Common myeloid progenitor, CD34-positive (primary cell): ENCODE measurements at regions not wholly inside any gene's neighbourhood (a gene's known extent, or its start where the extent isn't known, plus 50 kb on each side); places are given as distances from the start of the nearest gene placed in this dataset.

Experiments used
- CTCF ChIA-PET: fragments of 350-600 bp; sonication (Branson Sonifier 250); formaldehyde crosslinking; loops from one replicate; lab custom pipeline; 2021; ENCODE audit warnings: antibody characterized with exemption; lab: Charles Lee
- POLR2A ChIA-PET: fragments of 350-600 bp; sonication (Branson Sonifier 250); formaldehyde crosslinking; loops from one replicate; lab custom pipeline; 2021; ENCODE audit warnings: antibody characterized with exemption; lab: Charles Lee
- DNase-seq, 3 donors: peaks; one replicate each; pipeline versions ENCODE4 v3.0.0 to v3.0.0-alpha.2; 2013
- H3K27ac ChIP-seq, 2 experiments: 1 replicate in 1 of 2; 2 replicates in 1 of 2; pipeline ENCODE4 v1.7.0; 2013; ENCODE audit warnings: inconsistent platforms in 2 of 2, low read length in 2 of 2, mild to moderate bottlenecking in 2 of 2, low read depth in 1 of 2, moderate library complexity in 1 of 2; ENCODE audit not compliant: severe bottlenecking in 2 of 2, insufficient read depth in 1 of 2, poor library complexity in 1 of 2
- H3K27me3 ChIP-seq, 5 experiments: replicated peaks in 2 of 5; 1 replicate in 3 of 5; 2 replicates in 2 of 5; pipeline versions ENCODE4 v1.6.1 to v1.7.0; 2013; ENCODE audit warnings: low read length in 4 of 5, mild to moderate bottlenecking in 2 of 5, moderate library complexity in 2 of 5, inconsistent platforms in 1 of 5; ENCODE audit not compliant: insufficient read depth in 5 of 5, control insufficient read depth in 4 of 5
- H3K36me3 ChIP-seq, 4 experiments: 1 replicate in 2 of 4; 2 replicates in 2 of 4; pipeline versions ENCODE4 v1.6.1 to v1.7.0; 2013; ENCODE audit warnings: low read length in 3 of 4, control low read depth in 1 of 4, mild to moderate bottlenecking in 1 of 4; ENCODE audit not compliant: control insufficient read depth in 4 of 4, insufficient read depth in 4 of 4
- H3K4me1 ChIP-seq, 4 experiments: 1 replicate in 3 of 4; 2 replicates in 1 of 4; pipeline versions ENCODE4 v1.6.1 to v1.7.1; 2013; ENCODE audit warnings: low read length in 3 of 4, mild to moderate bottlenecking in 3 of 4, control low read depth in 1 of 4, inconsistent platforms in 1 of 4, moderate library complexity in 1 of 4; ENCODE audit not compliant: control insufficient read depth in 4 of 4, insufficient read depth in 4 of 4; ENCODE audit errors: control extremely low read depth in 1 of 4
- H3K4me3 ChIP-seq, 7 experiments: 1 replicate in 4 of 7; 2 replicates in 3 of 7; pipeline versions ENCODE4 v1.5.1 to v1.7.0; 2013; ENCODE audit warnings: mild to moderate bottlenecking in 7 of 7, low read length in 6 of 7, moderate library complexity in 6 of 7, inconsistent platforms in 2 of 7, low read depth in 2 of 7, control low read depth in 1 of 7; ENCODE audit not compliant: insufficient read depth in 4 of 7, control insufficient read depth in 1 of 7; ENCODE audit errors: extremely low read depth in 1 of 7
- H3K9me3 ChIP-seq, 5 experiments: 1 replicate in 4 of 5; 2 replicates in 1 of 5; pipeline versions ENCODE4 v1.6.1 to v1.7.1; 2013; ENCODE audit warnings: low read length in 4 of 5, mild to moderate bottlenecking in 2 of 5, inconsistent platforms in 1 of 5, low read depth in 1 of 5, moderate library complexity in 1 of 5; ENCODE audit not compliant: control insufficient read depth in 4 of 5, insufficient read depth in 2 of 5; ENCODE audit errors: control extremely low read depth in 1 of 5
- WGBS: methylation state at CpG from one replicate; pipeline ENCODE4 v1.1.5; 2013; ENCODE audit not compliant: insufficient coverage; 5-methylcytosine and 5-hydroxymethylcytosine counted together

- Histone ChIP-seq H3K27me3 (peaks cover 0 to 3% (median 0%) of the 10 kb centered on the region in 5 experiments), H3K27ac (no peak overlapping the region), H3K4me1 (no peaks in the 10 kb centered on the region), H3K9me3 (peaks cover 0 to 3% (median 0%) of the 10 kb centered on the region in 5 experiments), H3K4me3 (no peak overlapping the region), H3K36me3 (no peaks in the 10 kb centered on the region)
- CTCF ChIA-PET: no interaction called here
- no peak for DNase-seq
- 100% methylated on average over 1 of the region's 4 CpGs for WGBS
- POLR2A ChIA-PET: no interaction called here
Observed at GRCh38 chr11:130613396-130613795, 165.0 kb downstream of the ADAMTS15 start.

GRCh38 chr11:130614591-130614990, 166.1 kb downstream of the ADAMTS15 start:
- CTCF ChIA-PET: no interaction called here

GRCh38 chr11:130615561-130615960, 167.1 kb downstream of the ADAMTS15 start:
- CTCF ChIA-PET: no interaction called here
- no peaks in the 10 kb centered on the region for H3K36me3 ChIP-seq
- no peak for DNase-seq
- H3K4me3 ChIP-seq: no peak overlapping the region
- H3K9me3 ChIP-seq: peaks cover 0 to 3% (median 0%) of the 10 kb centered on the region in 5 experiments
- H3K27me3 ChIP-seq: peaks cover 0 to 3% (median 0%) of the 10 kb centered on the region in 5 experiments
- POLR2A ChIA-PET: no interaction called here
- no peaks in the 10 kb centered on the region for H3K4me1 ChIP-seq
- 93% methylated on average over 3 of the region's 3 CpGs for WGBS
- H3K27ac ChIP-seq: no peak overlapping the region

More at GRCh38 chr11:130614591-130614990, 166.1 kb downstream of the ADAMTS15 start:
- peaks cover 0 to 3% (median 0%) of the 10 kb centered on the region in 5 experiments for H3K27me3 ChIP-seq
- POLR2A ChIA-PET: no interaction called here
- no peak overlapping the region for H3K4me3 ChIP-seq
- WGBS: 88% methylated on average over 3 of the region's 3 CpGs
- H3K36me3 ChIP-seq: no peaks in the 10 kb centered on the region
- peaks cover 0 to 3% (median 0%) of the 10 kb centered on the region in 5 experiments for H3K9me3 ChIP-seq
- no peak for DNase-seq
- H3K4me1 ChIP-seq: no peaks in the 10 kb centered on the region
- no peak overlapping the region for H3K27ac ChIP-seq

GRCh38 chr11:130616573-130616972, 168.1 kb downstream of the ADAMTS15 start:
- Histone ChIP-seq H3K27me3 (peaks cover 0 to 3% (median 0%) of the 10 kb centered on the region in 5 experiments), H3K4me1 (no peaks in the 10 kb centered on the region), H3K4me3 (no peak overlapping the region), H3K9me3 (peaks cover 0 to 3% (median 0%) of the 10 kb centered on the region in 5 experiments), H3K36me3 (no peaks in the 10 kb centered on the region), H3K27ac (no peak overlapping the region)
- WGBS: 77% methylated on average over 2 of the region's 3 CpGs
- ChIA-PET POLR2A (no interaction called here), CTCF (no interaction called here)
- peak in 2 of 3 donors; percentile 1 to 7 for DNase-seq

GRCh38 chr11:130617001-130617400, 168.6 kb downstream of the ADAMTS15 start:
- no peaks in the 10 kb centered on the region for H3K36me3 ChIP-seq
- WGBS: 100% methylated on average over 3 of the region's 5 CpGs
- H3K27ac ChIP-seq: no peak overlapping the region
- no peak overlapping the region for H3K4me3 ChIP-seq
- H3K9me3 ChIP-seq: peaks cover 0 to 3% (median 0%) of the 10 kb centered on the region in 5 experiments
- CTCF ChIA-PET: no interaction called here
- POLR2A ChIA-PET: no interaction called here
- DNase-seq: no peak
- H3K4me1 ChIP-seq: no peaks in the 10 kb centered on the region
- peaks cover 0 to 3% (median 0%) of the 10 kb centered on the region in 5 experiments for H3K27me3 ChIP-seq

GRCh38 chr11:130620548-130620947, 172.1 kb downstream of the ADAMTS15 start:
- WGBS: 90% methylated on average over 4 of the region's 4 CpGs
- Histone ChIP-seq H3K27me3 (peaks cover 0 to 3% (median 0%) of the 10 kb centered on the region in 5 experiments), H3K36me3 (no peaks in the 10 kb centered on the region), H3K4me1 (no peaks in the 10 kb centered on the region), H3K4me3 (no peak overlapping the region), H3K27ac (no peak overlapping the region), H3K9me3 (peaks cover 0 to 3% (median 0%) of the 10 kb centered on the region in 5 experiments)
- POLR2A ChIA-PET: no interaction called here
- CTCF ChIA-PET: no interaction called here
- DNase-seq: no peak

- Histone ChIP-seq H3K27me3 (peaks cover 0 to 3% (median 0%) of the 10 kb centered on the region in 5 experiments), H3K9me3 (peaks cover 0 to 3% (median 0%) of the 10 kb centered on the region in 5 experiments), H3K27ac (no peak overlapping the region), H3K4me3 (no peak overlapping the region), H3K4me1 (no peaks in the 10 kb centered on the region), H3K36me3 (no peaks in the 10 kb centered on the region)
- ChIA-PET POLR2A (no interaction called here), CTCF (no interaction called here)
- DNase-seq: no peak
- 80% methylated on average over 5 of the region's 5 CpGs for WGBS
Observed at GRCh38 chr11:130622141-130622542, 173.7 kb downstream of the ADAMTS15 start.
